Gastrocnemius medialis (tissue), 4 donors: ENCODE measurements at regions not wholly inside any gene's neighbourhood (a gene's known extent, or its start where the extent isn't known, plus 50 kb on each side); places are given as distances from the start of the nearest gene placed in this dataset.

ENCODE experiments used
- ATAC-seq, 2 donors: fragments of 150-250 bp; one replicate each; pipeline ENCODE4 v1.9.1; 2016
- DNase-seq, 2 donors: peaks; one replicate each; pipeline ENCODE4 v3.0.0-alpha.2; 2019
- H3K27ac ChIP-seq, 4 donors: fragments of 200-600 bp; sonication (generic); 1 replicate in 1 of 4; 2 replicates in 3 of 4; pipeline ENCODE4 v1.5.1; 2016 to 2018; ENCODE audit warnings: mild to moderate bottlenecking in 2 of 4, moderate library complexity in 1 of 4
- H3K27me3 ChIP-seq, 3 donors: fragments of 200-600 bp; sonication (generic) in 2 of 3; 1 replicate in 1 of 3; 2 replicates in 2 of 3; pipeline versions ENCODE4 v1.5.1 to v1.6.0; 2016 to 2019; ENCODE audit warnings: mild to moderate bottlenecking in 1 of 3, moderate library complexity in 1 of 3
- H3K36me3 ChIP-seq, 2 donors: fragments of 200-600 bp; sonication (generic) in 1 of 2; one replicate each; pipeline ENCODE4 v1.5.1; 2017 to 2018
- H3K4me1 ChIP-seq, 2 donors: fragments of 200-600 bp; sonication (generic) in 1 of 2; one replicate each; pipeline ENCODE4 v1.5.1; 2016 to 2017; ENCODE audit warnings: mild to moderate bottlenecking in 2 of 2
- H3K4me3 ChIP-seq, 4 donors: fragments of 200-600 bp; sonication (generic) in 3 of 4; 1 replicate in 1 of 4; 2 replicates in 3 of 4; pipeline ENCODE4 v1.5.1; 2016 to 2019; ENCODE audit warnings: mild to moderate bottlenecking in 2 of 4
- H3K9me3 ChIP-seq, 3 donors: fragments of 200-600 bp; sonication (generic) in 2 of 3; 1 replicate in 1 of 3; 2 replicates in 2 of 3; pipeline ENCODE4 v1.5.1; 2016 to 2019
- CTCF ChIP-seq, 5 experiments: fragments of 450-650 bp in 3 of 5; fragments of 200-600 bp in 2 of 5; sonication (generic) in 2 of 5; IDR thresholded peaks in 4 of 5; conservative IDR thresholded peaks in 1 of 5; 1 replicate in 4 of 5; 2 replicates in 1 of 5; pipeline ENCODE4 v1.5.1; 2016 to 2019; ENCODE audit warnings: antibody characterized with exemption in 5 of 5, mild to moderate bottlenecking in 3 of 5, moderate library complexity in 3 of 5
- POLR2A ChIP-seq, 2 donors: fragments of 450-650 bp; IDR thresholded peaks; one replicate each; pipeline ENCODE4 v1.6.1; 2017; ENCODE audit warnings: antibody characterized with exemption in 2 of 2, mild to moderate bottlenecking in 2 of 2, moderate library complexity in 2 of 2
- in situ Hi-C, 4 donors: fragments of 200-750 bp; cut with MboI; loops; one replicate each; pipeline versions ENCODE4 v1.15.0 to v1.8.0; 2017; ENCODE audit warnings: low sequenced_read_pairs in 4 of 4
- intact Hi-C: fragments of 100-400 bp; cut with DNase I; formaldehyde crosslinking; loops from one replicate; pipeline ENCODE4 v1.15.1; 2023; ENCODE audit warnings: low total_unique reads

DNA sequence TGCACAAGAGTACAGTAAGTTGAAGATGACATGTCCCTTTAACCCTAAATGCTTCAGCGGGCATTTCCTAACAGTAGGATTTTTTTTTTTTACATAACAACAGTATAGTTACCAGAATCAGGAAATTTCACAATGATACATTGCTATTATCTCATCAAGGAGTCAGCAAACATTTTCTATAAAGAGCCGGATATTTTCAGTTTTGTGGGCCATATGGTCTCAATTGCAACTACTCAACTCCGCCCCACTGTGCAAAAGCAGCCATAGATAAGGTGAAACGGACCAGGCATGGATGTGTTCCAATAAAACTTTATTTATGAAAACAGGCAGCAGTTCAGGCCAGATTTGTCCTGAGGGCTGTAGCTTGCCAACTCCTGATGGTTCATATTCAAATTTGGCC, 130.6 kb downstream of the SMAD6 start:
- ATAC-seq (no peak), DNase-seq (no peak)
- Histone ChIP-seq H3K36me3 (no peaks in the 10 kb centered on the region), H3K27me3 (no peaks in the 10 kb centered on the region), H3K9me3 (no peaks in the 10 kb centered on the region), H3K4me3 (no peak overlapping the region), H3K4me1 (no peaks in the 10 kb centered on the region), H3K27ac (no peak overlapping the region)
- in situ Hi-C loops (no loop called here), intact Hi-C loops (no loop called here)
- TF ChIP-seq CTCF (IDR thresholded peaks at IDR 0.05 in 4 of 5, conservative IDR thresholded peaks at IDR 0.05 in 1 of 5) (no peak), POLR2A (IDR thresholded peaks at IDR 0.05) (no peak)

DNA sequence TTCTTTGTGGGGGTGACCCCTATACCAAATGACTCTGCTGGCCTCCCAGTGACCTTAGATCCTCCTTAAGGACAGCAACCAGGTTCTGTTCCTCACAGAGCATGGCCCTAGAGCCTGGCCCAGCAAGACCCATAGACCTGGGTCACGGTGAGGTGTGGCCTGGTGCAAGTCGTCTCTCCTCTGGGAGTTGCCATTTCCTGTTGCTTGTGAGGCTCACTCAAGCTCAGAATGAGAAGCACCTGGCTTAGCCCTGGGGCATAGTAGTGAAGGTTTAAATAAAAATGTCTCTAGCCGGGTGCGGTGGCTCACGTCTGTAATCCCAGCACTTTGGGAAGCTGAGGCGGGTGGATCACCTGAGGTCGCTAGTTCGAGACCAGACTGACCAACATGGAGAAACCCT, 131.3 kb downstream of the SMAD6 start:
- TF ChIP-seq CTCF (IDR thresholded peaks at IDR 0.05 in 4 of 5, conservative IDR thresholded peaks at IDR 0.05 in 1 of 5) = no peak
- no peak for TF ChIP-seq POLR2A (IDR thresholded peaks at IDR 0.05)
- no peaks in the 10 kb centered on the region for H3K36me3 ChIP-seq
- intact Hi-C loops = no loop called here
- no peak for ATAC-seq
- DNase-seq = no peak
- H3K27me3 ChIP-seq = no peaks in the 10 kb centered on the region
- in situ Hi-C loops = no loop called here
- no peak overlapping the region for H3K4me3 ChIP-seq
- H3K27ac ChIP-seq = no peak overlapping the region
- H3K9me3 ChIP-seq = no peaks in the 10 kb centered on the region
- no peaks in the 10 kb centered on the region for H3K4me1 ChIP-seq

- in situ Hi-C loops (no loop called here), intact Hi-C loops (no loop called here)
Observed at GRCh38 chr15:66833803-66834202, 131.8 kb downstream of the SMAD6 start.

DNA sequence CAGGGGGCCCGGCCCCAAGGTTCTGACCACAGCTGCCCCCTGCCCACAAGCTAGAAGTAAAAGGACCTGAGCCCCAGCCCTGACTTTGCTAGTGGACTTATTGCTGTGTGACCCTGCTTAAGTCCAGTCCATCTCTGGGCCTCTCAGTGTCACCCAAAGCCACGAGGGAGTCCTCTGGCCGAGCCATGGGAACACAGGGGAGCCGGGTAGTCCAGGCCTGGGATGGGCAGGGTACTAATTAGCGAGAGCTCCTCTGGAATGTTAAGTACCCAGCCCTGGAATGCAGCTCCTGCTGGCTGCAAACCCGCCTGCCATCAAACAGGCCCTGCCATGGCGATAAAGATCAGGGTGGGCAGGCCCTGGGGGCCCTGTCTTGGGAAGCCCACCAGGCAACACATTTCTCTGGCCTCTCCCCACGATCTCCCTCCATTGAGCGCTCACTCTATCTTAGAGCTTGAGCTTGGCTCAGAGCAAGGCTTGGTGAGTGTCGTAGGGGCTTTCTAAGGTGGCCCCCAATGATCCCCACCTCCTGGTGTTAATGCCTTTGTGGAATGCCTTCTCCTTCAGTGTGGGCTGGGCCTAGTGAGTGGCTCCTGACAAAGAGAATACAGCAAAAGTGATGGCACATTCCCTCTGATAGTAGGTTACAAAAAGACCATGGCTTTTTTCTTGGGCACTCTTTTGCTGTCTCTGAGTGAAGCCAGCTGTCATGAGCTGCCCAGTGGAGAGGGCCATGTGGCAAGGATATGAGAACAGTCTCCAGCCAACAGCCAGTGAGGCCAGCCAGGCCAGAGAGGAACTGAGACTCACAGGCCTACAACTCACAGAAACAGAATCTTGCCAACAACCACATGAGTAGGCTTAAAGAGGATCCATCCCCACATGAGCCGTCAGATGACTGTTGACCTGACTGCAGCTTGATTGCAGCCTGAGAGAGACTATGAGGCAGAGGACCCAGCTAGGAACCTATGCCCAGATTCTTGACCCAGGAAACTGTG, 133.1 kb downstream of the SMAD6 start:
- intact Hi-C loops (no loop called here), in situ Hi-C loops (no loop called here)
- DNase-seq (no peak), ATAC-seq (no peak)
- Histone ChIP-seq H3K36me3 (no peaks in the 10 kb centered on the region), H3K4me1 (no peaks in the 10 kb centered on the region), H3K27ac (no peak overlapping the region), H3K27me3 (no peaks in the 10 kb centered on the region), H3K9me3 (no peaks in the 10 kb centered on the region), H3K4me3 (no peak overlapping the region)
- TF ChIP-seq POLR2A (IDR thresholded peaks at IDR 0.05) (no peak), CTCF (IDR thresholded peaks at IDR 0.05 in 4 of 5, conservative IDR thresholded peaks at IDR 0.05 in 1 of 5) (no peak)

More at GRCh38 chr15:66833803-66834202, 131.8 kb downstream of the SMAD6 start:
- H3K27ac ChIP-seq = no peak overlapping the region
- ATAC-seq (no peak), DNase-seq (no peak)
- no peaks in the 10 kb centered on the region for H3K4me1 ChIP-seq
- no peaks in the 10 kb centered on the region for H3K36me3 ChIP-seq
- TF ChIP-seq POLR2A (IDR thresholded peaks at IDR 0.05) = no peak
- H3K27me3 ChIP-seq = no peaks in the 10 kb centered on the region
- H3K4me3 ChIP-seq = no peak overlapping the region
- H3K9me3 ChIP-seq = no peaks in the 10 kb centered on the region

- in situ Hi-C loops = no loop called here
- no peaks in the 10 kb centered on the region for H3K36me3 ChIP-seq
- H3K27ac ChIP-seq = no peak overlapping the region
- no peaks in the 10 kb centered on the region for H3K4me1 ChIP-seq
- DNase-seq = no peak
- no peak for TF ChIP-seq POLR2A (IDR thresholded peaks at IDR 0.05)
- TF ChIP-seq CTCF (IDR thresholded peaks at IDR 0.05 in 4 of 5, conservative IDR thresholded peaks at IDR 0.05 in 1 of 5) = no peak
- no peaks in the 10 kb centered on the region for H3K9me3 ChIP-seq
- intact Hi-C loops = no loop called here
- ATAC-seq = no peak
- H3K27me3 ChIP-seq = no peaks in the 10 kb centered on the region
- no peak overlapping the region for H3K4me3 ChIP-seq
Observed at GRCh38 chr15:66836231-66837030, 134.4 kb downstream of the SMAD6 start.
